ENCODE measurements at regions not wholly inside any gene's neighbourhood (a gene's known extent, or its start where the extent isn't known, plus 50 kb on each side); places are given as distances from the start of the nearest gene placed in this dataset.
"Not testable (repeated sequence)": the region's sequence is repeated elsewhere in the genome, so short reads cannot be mapped to it uniquely, and the experiment has no call there.

DNA sequence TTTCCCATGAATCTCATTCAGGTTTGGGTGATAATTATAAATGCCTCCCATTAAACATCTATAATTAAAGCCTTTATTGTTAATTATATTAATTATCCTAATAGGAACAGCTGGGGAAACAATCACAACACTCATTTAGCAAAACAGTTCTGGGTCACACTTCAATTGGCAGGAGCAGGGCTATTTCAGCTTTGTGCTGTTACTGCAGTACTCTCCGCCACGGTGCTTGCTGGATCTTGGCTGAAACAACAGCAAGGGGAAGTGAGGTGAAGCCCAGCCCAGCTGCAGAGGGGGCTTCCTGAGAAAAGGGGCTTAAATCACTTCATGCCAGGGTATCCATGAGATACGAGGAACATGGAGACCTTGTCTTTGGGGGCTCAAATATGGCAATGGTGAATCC lies 79.5 kb upstream of the SOX11 start:
- DNase-seq (ENCODE audit: low read depth in 2 of 2), result no peak

DNA sequence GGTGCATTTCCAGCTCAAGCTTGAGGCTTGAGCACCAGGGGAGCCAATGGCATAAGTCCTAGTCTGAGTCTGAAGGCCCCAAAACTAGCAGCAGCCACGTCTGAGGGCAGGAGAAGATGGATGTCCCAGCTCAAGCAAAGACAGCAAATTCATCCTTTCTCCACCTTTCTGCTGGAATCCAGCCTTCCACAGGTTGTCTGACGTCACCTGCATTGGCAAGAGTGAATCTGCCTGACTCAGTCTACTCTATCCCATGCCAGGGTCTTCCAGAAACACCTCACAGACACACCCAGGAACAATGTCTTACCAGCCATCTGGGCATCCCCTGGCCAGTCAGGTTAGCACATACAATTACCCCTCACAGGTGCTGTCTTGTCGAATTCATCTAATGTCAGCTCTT lies 76.2 kb upstream of the SOX11 start:
- no peak for DNase-seq (ENCODE audit: low read depth in 2 of 2)

DNA sequence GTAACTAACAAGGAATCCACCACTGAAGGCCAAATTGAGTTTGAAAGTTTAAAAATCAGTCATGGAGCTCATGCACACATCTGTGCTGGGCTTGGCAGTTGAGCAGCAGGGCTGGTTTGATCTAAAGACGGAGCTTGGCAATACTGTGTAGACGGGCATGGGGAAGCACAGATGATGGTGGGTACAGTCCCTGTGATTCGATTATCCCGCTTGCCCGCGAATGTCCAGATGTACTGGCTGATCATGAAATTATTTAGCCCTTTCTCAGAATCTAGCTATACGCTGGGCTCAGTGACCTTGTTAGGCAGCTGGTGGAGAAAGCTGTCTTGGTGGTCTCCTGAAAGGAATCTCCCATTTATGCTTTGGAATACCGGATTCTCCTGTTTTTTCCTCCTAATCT lies 74.8 kb upstream of the SOX11 start:
- DNase-seq (ENCODE audit: low read depth in 2 of 2), result no peak

DNA sequence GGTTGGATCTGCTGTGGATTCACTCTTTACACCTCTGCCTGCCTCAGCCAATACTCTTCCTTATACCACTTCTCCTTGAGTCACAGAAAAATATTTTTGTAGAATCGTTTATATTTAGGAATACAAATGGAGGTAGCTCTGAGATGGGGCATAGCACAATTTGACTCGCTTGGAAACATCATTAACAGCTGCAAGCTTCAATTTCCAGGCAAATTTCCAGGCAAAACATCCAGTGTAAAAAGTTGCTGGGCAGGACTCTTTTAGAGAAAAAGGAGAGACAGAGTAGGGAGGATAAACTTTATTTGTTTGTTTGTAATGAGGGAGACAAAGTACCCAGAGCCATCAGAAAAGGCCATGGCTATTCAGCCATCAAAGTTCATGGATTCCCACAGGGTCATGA lies 74.4 kb upstream of the SOX11 start:
- no peak for DNase-seq (ENCODE audit: low read depth in 2 of 2)

DNA sequence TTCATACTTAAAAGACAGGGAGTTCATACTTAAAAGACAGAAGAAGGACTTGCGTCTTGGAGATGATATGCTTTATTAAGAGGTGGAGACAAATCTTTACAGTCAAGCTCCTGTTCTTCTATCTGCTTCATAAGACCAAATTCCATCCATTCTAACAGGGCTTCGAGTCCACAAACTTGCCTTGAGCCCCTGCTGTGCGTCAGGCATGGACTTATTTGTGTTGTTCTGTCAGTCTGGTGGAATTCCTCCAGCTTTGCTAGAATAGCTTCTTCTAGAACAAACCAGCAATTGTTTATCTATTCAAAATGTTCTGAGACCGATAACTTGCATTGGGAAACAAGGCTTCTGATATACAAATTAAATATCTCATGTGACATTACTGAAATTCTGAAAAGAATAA lies 73.9 kb upstream of the SOX11 start:
- no peak for DNase-seq (ENCODE audit: low read depth in 2 of 2)

DNA sequence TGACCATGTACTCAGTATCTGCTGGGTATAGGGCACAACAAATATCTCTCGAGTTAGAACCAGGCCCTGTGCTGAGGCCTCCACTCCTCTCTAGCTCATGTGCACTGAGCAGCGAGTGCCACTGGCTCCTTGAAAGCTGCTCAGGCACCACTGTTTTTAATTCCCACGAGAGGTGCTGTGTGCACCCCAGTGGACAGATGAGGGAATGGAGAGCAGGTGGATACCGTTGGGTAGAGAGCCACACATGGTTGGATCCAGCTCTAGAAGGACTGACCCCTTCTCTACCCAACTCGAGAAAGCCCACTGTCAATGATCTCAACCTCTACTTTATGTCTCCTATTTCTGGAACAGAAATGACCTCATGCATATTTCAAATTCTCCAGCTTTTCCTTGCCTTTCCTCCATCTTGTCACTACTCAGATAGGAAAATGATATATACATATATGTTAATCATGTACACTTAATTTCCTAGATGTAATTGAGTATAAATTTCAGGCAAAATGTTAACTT lies 66.6 kb upstream of the SOX11 start:
- not testable (repeated sequence) for DNase-seq (ENCODE audit: low read depth in 2 of 2)

DNA sequence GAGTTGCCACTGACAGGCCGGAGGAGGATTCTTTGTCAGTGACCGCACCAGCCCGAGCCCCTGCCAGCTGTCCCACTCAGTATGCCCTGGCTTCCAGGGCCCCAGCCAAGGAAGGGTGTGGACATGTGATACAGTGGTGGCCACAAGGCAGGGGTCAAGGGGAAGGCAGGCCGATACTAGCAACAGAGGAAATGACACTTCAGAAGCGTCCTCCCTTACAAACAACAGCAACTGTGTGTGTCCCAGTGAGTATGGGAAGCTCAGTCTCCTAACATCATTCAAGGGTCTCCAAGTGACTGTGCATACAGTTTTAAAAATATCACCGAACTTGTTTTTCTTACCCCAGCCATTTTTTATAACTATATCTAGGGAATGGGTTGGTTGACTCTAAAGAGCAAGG lies 63.7 kb upstream of the SOX11 start:
- not testable (repeated sequence) for DNase-seq (ENCODE audit: low read depth in 2 of 2)

DNA sequence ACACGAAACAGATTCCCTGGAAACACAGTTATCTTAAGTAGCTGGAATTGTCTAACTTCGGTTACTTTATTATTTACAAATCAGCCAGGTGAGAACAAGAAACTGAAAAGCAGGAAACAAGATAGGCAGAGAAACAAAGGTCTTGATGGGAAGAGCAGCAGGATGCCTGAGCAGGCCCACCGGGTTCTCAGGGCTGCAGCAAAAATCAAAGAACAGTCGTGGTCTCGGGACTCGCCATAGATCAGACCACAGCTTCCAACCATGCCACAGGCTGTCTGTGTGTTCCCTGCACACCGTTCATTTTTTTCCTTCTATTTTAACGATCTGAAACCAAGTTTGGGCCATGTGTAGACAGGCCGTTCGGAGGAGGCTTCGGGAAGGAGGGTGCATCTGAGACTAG lies 62.7 kb upstream of the SOX11 start:
- DNase-seq (ENCODE audit: low read depth in 2 of 2), result not testable (repeated sequence)

DNA sequence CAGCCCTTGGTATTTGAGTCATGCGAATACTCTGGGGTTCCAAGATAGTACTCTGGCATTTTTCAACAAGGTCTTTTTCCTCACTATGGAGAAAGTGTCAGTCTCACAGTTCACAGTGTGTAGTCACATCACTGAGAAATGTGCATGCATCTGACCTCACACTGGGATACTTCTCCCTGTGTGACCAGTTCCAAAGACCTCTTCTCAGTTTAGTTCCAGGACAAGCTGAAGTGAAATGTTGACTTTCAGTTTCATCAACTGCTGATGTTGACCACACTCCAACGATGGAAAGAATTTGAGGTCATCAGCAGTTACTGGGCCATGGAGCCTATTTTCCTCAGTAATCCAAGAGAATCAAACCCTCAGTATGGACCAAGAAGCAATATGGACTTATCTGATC lies 55.1 kb upstream of the SOX11 start:
- DNase-seq (ENCODE audit: low read depth in 2 of 2), result not testable (repeated sequence)

Measured in stimulated activated CD4-positive, alpha-beta T cell treated with anti-CD3 and anti-CD28 coated beads, Interleukin-12 subunit alpha, Interleukin-12 subunit beta, amount 100 ng/mL, for 24 hours (primary cell).